Activated CD4-positive, alpha-beta memory T cell treated with anti-CD3 and anti-CD28 coated beads for 36 hours (primary cell): ENCODE measurements at regions not wholly inside any gene's neighbourhood (a gene's known extent, or its start where the extent isn't known, plus 50 kb on each side); places are given as distances from the start of the nearest gene placed in this dataset.

ENCODE experiments used
- CTCF ChIA-PET: fragments of 350-600 bp; sonication (Branson Sonifier 250); formaldehyde crosslinking; loops from one replicate; lab custom pipeline; 2021; ENCODE audit warnings: antibody characterized with exemption, inconsistent platforms; lab: Charles Lee
- POLR2A ChIA-PET: fragments of 350-600 bp; sonication (Branson Sonifier 250); formaldehyde crosslinking; loops from one replicate; lab custom pipeline; 2021; ENCODE audit warnings: antibody characterized with exemption; lab: Charles Lee
- DNase-seq: peaks from one replicate; pipeline ENCODE4 v3.0.0-alpha.2; 2020
- H3K27ac Mint-ChIP-seq: one replicate; pipeline ENCODE4 v1.8.0; 2021; ENCODE audit warnings: mixed read lengths
- H3K27me3 Mint-ChIP-seq: one replicate; pipeline ENCODE4 v1.8.0; 2021; ENCODE audit warnings: mixed read lengths
- H3K36me3 Mint-ChIP-seq: one replicate; pipeline ENCODE4 v1.8.0; 2021; ENCODE audit warnings: mixed read lengths
- H3K4me1 Mint-ChIP-seq: one replicate; pipeline ENCODE4 v1.8.0; 2021; ENCODE audit warnings: low read depth, mixed read lengths
- H3K4me3 Mint-ChIP-seq: one replicate; pipeline ENCODE4 v1.8.0; 2021; ENCODE audit warnings: mild to moderate bottlenecking, mixed read lengths
- H3K9me3 Mint-ChIP-seq: one replicate; pipeline ENCODE4 v1.8.0; 2021; ENCODE audit warnings: mixed read lengths
- intact Hi-C: fragments of 100-400 bp; cut with micrococcal nuclease; formaldehyde crosslinking; loops from one replicate; pipeline ENCODE4 v1.15.1; 2023

DNA sequence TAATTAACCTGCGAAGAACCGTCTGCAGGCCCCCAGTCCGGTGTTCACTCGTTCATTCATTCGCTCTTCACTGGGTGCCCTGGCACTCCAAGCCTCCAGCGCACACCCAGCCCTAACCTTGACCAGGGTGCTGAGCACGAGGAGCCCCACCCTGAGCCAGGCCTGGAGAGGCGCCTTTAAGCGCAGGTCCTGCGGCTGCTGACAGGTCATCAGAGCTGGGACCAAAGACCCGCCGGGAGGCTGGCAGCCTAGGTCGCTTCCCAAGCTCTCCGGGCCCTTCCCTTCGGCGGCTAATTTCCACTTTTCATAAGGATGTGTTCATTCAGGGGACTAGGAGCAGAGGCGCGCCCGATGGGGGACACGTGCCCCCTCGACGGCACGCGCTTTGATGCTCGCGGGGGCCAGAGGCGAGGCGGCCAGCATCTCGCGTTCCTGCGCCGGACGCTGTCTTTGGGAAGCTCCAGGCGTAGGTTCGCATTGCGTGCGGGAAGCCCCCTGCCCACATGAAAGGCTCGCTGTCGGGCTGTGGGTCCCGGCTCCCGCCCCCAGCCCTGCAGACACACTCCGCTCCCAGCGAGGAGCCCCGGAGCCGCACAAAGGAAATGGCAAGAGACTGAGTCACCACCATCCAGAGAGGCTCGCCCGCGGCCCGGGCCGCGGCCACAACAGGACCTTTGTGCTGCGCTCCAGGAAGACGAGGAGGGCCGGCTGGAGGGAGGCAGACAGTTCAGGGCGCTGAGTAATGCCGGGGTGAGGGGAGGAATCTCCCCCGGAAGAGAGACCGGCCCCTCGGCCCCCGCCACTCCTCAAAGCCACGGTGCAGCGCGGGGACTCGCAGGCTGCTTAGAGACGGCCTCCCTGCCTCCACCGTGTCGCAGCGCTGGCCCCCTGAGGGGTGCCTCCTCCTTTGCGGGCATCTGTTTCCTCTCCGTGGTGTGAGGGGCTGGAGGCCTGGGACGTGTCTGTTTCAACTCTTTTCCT is 266.4 kb upstream of the HES1 start:
- Mint-ChIP-seq H3K4me3 (no peak overlapping the region), H3K36me3 (no peaks in the 10 kb centered on the region), H3K4me1 (peaks cover 2% of the 10 kb centered on the region), H3K27ac (no peak overlapping the region), H3K27me3 (peaks cover 21% of the 10 kb centered on the region), H3K9me3 (no peaks in the 10 kb centered on the region)
- POLR2A ChIA-PET, result no interaction called here
- CTCF ChIA-PET, result no interaction called here
- DNase-seq, result peak; percentile 46
- intact Hi-C loops, result no loop called here

GRCh38 chr3:193870376-193871219 is 265.4 kb upstream of the HES1 start:
- Mint-ChIP-seq H3K36me3 (no peaks in the 10 kb centered on the region), H3K9me3 (no peaks in the 10 kb centered on the region), H3K4me1 (peaks cover 2% of the 10 kb centered on the region), H3K27me3 (peaks cover 22% of the 10 kb centered on the region), H3K4me3 (no peak overlapping the region), H3K27ac (no peak overlapping the region)
- POLR2A ChIA-PET, result no interaction called here
- CTCF ChIA-PET, result no interaction called here
- DNase-seq, result no peak
- intact Hi-C loops, result no loop called here

- CTCF ChIA-PET, result no interaction called here
- Mint-ChIP-seq H3K36me3 (no peaks in the 10 kb centered on the region), H3K9me3 (no peaks in the 10 kb centered on the region), H3K27me3 (peaks cover 25% of the 10 kb centered on the region), H3K27ac (no peak overlapping the region), H3K4me1 (peaks cover 2% of the 10 kb centered on the region), H3K4me3 (no peak overlapping the region)
- POLR2A ChIA-PET, result no interaction called here
- intact Hi-C loops, result no loop called here
- no peak for DNase-seq
Measured at GRCh38 chr3:193871220-193871485, 264.8 kb upstream of the HES1 start.

GRCh38 chr3:193872265-193872753 is 263.6 kb upstream of the HES1 start:
- Mint-ChIP-seq H3K4me1 (peaks cover 2% of the 10 kb centered on the region), H3K27me3 (peaks cover 29% of the 10 kb centered on the region), H3K36me3 (no peaks in the 10 kb centered on the region), H3K9me3 (no peaks in the 10 kb centered on the region), H3K27ac (no peak overlapping the region), H3K4me3 (no peak overlapping the region)
- intact Hi-C loops, result loop anchor here (1.0 kb wide), 1 partner anchor 264 kb away; the partner anchor contains the start of gene HES1
- DNase-seq, result peak; percentile 30
- POLR2A ChIA-PET, result no interaction called here
- CTCF ChIA-PET, result no interaction called here

GRCh38 chr3:193873426-193874201 is 262.3 kb upstream of the HES1 start:
- Mint-ChIP-seq H3K27me3 (peaks cover 22% of the 10 kb centered on the region), H3K4me1 (peaks cover 2% of the 10 kb centered on the region), H3K4me3 (no peak overlapping the region), H3K27ac (no peak overlapping the region), H3K36me3 (no peaks in the 10 kb centered on the region), H3K9me3 (no peaks in the 10 kb centered on the region)
- CTCF ChIA-PET, result interaction anchor here (0.6 kb wide), 1 partner anchor 93 kb away, joined by 3 read pairs; no protein-coding TSS in a partner anchor
- no peak for DNase-seq
- intact Hi-C loops, result no loop called here
- POLR2A ChIA-PET, result interaction anchor here (0.6 kb wide), 1 partner anchor 257 kb away, joined by 3 read pairs; no protein-coding TSS in a partner anchor

GRCh38 chr3:193874512-193874911 is 261.4 kb upstream of the HES1 start:
- H3K36me3 Mint-ChIP-seq, result no peaks in the 10 kb centered on the region
- H3K4me3 Mint-ChIP-seq, result no peak overlapping the region
- no peak overlapping the region for H3K27ac Mint-ChIP-seq
- ChIA-PET CTCF (interaction anchor here (0.6 kb wide), 1 partner anchor 94 kb away, joined by 3 read pairs; no protein-coding TSS in a partner anchor), POLR2A (no interaction called here)
- H3K4me1 Mint-ChIP-seq, result peaks cover 2% of the 10 kb centered on the region
- H3K27me3 Mint-ChIP-seq, result peaks cover 23% of the 10 kb centered on the region
- DNase-seq, result no peak
- H3K9me3 Mint-ChIP-seq, result no peaks in the 10 kb centered on the region
- intact Hi-C loops, result no loop called here

- Mint-ChIP-seq H3K27me3 (peaks cover 24% of the 10 kb centered on the region), H3K4me3 (no peak overlapping the region), H3K27ac (no peak overlapping the region), H3K4me1 (peaks cover under 1% of the 10 kb centered on the region), H3K9me3 (no peaks in the 10 kb centered on the region), H3K36me3 (no peaks in the 10 kb centered on the region)
- DNase-seq, result no peak
- ChIA-PET POLR2A (no interaction called here), CTCF (no interaction called here)
- intact Hi-C loops, result no loop called here
Measured at GRCh38 chr3:193874997-193875593, 260.9 kb upstream of the HES1 start.

GRCh38 chr3:193875601-193876321 is 260.2 kb upstream of the HES1 start:
- ChIA-PET POLR2A (no interaction called here), CTCF (no interaction called here)
- Mint-ChIP-seq H3K36me3 (no peaks in the 10 kb centered on the region), H3K4me3 (no peak overlapping the region), H3K4me1 (no peaks in the 10 kb centered on the region), H3K27me3 (peaks cover 19% of the 10 kb centered on the region), H3K27ac (no peak overlapping the region), H3K9me3 (no peaks in the 10 kb centered on the region)
- intact Hi-C loops, result no loop called here
- no peak for DNase-seq

- Mint-ChIP-seq H3K4me1 (no peaks in the 10 kb centered on the region), H3K36me3 (no peaks in the 10 kb centered on the region), H3K27me3 (peaks cover 19% of the 10 kb centered on the region), H3K4me3 (no peak overlapping the region), H3K9me3 (no peaks in the 10 kb centered on the region), H3K27ac (no peak overlapping the region)
- POLR2A ChIA-PET, result no interaction called here
- DNase-seq, result no peak
- intact Hi-C loops, result no loop called here
- CTCF ChIA-PET, result no interaction called here
Measured at GRCh38 chr3:193879099-193879863, 256.7 kb upstream of the HES1 start.

DNA sequence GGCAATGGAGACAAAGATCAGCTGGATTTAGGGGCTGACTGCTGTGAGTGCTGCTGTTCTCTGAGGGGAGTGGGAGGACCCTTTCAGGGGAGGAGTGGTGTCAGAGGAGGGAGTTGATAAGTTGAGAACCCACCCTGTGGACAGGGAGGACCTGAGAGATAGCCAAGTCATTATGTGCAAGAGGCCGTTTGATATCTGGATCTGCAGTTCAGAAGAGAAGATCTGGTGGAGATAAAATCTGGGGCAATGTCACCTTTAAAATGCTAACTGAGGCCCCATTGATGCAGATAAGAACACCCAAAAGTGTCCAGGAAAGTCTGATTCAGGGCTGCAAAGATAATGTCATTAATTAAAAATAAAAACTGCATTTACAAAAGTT is 256.1 kb upstream of the HES1 start:
- ChIA-PET CTCF (no interaction called here), POLR2A (no interaction called here)
- intact Hi-C loops, result no loop called here
- Mint-ChIP-seq H3K36me3 (no peaks in the 10 kb centered on the region), H3K4me3 (no peak overlapping the region), H3K4me1 (no peaks in the 10 kb centered on the region), H3K27me3 (peaks cover 17% of the 10 kb centered on the region), H3K9me3 (no peaks in the 10 kb centered on the region), H3K27ac (no peak overlapping the region)
- no peak for DNase-seq
